GM12875 (cell line): ENCODE measurements at regions not wholly inside any gene's neighbourhood (a gene's known extent, or its start where the extent isn't known, plus 50 kb on each side); places are given as distances from the start of the nearest gene placed in this dataset.

Experiments used
- H3K4me3 ChIP-seq: one replicate; pipeline ENCODE4 v1.5.1; 2011; ENCODE audit warnings: low read depth, low read length, control low read depth
- TF ChIP-seq, protein P1 (sequence below): IDR thresholded peaks from 2 replicates; pipeline ENCODE4 v1.5.1; 2011; ENCODE audit warnings: low read depth, mild to moderate bottlenecking, control low read depth, inconsistent platforms, low read length, moderate library complexity, borderline replicate concordance; ENCODE audit not compliant: insufficient read depth

GRCh38 chr7:47045207-47046051, 536.5 kb downstream of the TNS3 start:
- TF ChIP-seq, protein P1, sequence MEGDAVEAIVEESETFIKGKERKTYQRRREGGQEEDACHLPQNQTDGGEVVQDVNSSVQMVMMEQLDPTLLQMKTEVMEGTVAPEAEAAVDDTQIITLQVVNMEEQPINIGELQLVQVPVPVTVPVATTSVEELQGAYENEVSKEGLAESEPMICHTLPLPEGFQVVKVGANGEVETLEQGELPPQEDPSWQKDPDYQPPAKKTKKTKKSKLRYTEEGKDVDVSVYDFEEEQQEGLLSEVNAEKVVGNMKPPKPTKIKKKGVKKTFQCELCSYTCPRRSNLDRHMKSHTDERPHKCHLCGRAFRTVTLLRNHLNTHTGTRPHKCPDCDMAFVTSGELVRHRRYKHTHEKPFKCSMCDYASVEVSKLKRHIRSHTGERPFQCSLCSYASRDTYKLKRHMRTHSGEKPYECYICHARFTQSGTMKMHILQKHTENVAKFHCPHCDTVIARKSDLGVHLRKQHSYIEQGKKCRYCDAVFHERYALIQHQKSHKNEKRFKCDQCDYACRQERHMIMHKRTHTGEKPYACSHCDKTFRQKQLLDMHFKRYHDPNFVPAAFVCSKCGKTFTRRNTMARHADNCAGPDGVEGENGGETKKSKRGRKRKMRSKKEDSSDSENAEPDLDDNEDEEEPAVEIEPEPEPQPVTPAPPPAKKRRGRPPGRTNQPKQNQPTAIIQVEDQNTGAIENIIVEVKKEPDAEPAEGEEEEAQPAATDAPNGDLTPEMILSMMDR, result no peak
- no peak overlapping the region for H3K4me3 ChIP-seq

DNA sequence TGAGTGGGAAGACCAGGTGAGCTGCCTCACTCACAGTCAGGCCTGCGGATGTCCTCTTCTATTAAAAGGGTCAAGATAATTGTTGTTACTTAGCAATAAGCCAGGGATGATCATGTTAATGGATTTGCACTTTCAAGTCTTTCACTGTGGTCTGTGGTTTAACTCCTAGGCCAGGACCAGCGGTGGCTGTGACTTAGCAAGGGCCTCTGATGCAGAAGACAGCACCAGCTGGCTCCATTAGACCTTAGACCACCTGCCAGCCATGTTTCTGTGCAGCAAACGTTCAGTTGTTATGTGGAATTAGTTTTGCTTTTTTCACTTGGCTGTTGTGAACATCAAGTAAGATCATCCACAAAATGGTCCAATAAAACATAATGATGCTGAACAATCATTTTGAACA, 537.3 kb downstream of the TNS3 start:
- no peak overlapping the region for H3K4me3 ChIP-seq
- TF ChIP-seq, protein P1, result no peak

- H3K4me3 ChIP-seq, result no peak overlapping the region
- TF ChIP-seq, protein P1, result no peak
Measured at GRCh38 chr7:47043304-47043703, 538.6 kb downstream of the TNS3 start.

DNA sequence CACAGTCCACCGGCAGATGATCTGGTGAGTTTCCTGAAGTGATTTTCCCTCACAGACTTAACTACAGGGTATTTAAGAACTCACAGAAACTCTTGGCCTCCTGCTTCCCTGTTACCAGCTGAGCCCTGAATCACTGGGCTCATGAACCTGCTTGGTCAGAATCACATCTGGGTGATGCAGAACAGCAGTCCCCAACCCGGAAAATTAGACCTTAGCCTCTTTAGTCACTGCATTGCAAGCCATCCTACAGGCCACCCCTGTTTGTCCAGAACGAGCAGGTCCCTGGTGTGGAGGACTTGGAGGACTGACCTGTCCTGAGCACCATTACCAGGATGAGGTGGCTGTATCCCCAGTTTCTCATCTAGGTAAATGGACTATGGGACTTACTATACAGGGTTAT, 539.2 kb downstream of the TNS3 start:
- no peak overlapping the region for H3K4me3 ChIP-seq
- TF ChIP-seq, protein P1, result no peak

DNA sequence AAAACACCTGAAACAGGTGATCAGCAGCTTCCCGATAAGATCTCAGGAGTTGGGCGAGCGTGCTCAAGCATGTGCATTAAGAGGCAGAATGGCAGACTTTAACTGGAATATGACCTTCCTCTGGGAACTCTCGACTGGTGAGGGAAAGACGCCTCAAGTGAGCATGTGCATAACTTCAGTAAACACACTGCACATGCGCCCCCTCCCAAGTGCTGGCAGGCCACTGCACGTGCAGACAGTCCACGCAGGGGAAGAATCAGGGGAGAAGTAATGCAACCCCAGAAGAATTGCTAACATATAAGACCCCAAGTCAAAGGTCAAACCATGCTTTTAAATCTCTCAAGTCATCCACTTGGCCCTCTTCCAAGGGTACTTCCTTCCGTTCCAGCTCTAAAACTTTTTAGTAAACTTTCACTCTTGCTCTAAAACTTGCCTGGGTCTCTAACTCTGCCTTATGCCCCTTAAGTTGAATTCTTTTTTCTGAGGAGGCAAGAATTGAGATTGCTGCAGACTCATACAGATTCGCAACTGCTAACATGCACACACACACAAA, 541.0 kb downstream of the TNS3 start:
- TF ChIP-seq, protein P1, result no peak
- H3K4me3 ChIP-seq, result no peak overlapping the region

DNA sequence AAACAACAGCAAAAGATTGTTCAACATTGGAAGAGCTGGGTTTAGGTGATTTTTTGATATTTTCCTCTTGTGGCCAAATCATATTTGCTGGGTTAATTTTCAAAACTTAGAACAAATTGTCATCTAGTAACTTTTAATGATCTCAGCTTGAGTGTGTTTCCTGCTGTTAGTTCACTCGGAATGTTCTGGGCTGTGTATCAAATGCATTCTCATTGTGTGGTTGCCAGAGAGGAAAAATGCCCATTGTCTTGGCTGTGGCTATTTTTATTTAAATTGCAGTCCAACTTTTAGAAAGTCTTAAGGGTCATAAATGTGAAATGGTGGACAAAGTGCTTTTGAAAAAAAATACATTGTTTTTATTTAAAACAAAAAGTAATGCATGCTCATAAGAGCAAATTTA, 542.0 kb downstream of the TNS3 start:
- TF ChIP-seq, protein P1, result no peak
- H3K4me3 ChIP-seq, result no peak overlapping the region
